Hematopoietic multipotent progenitor cell treated with erythropoietin and hydrocortisone succinate and interleukin-3 and kit ligand, for 4 days (in vitro differentiated cells): ENCODE measurements at regions not wholly inside any gene's neighbourhood (a gene's known extent, or its start where the extent isn't known, plus 50 kb on each side); places are given as distances from the start of the nearest gene placed in this dataset.
"Not testable (repeated sequence)": the region's sequence is repeated elsewhere in the genome, so short reads cannot be mapped to it uniquely, and the experiment has no call there.

Source experiments
- DNase-seq: peaks from one replicate; pipeline ENCODE4 v3.0.0-alpha.2; 2015

GRCh38 chr4:26217961-26218676 lies 102.7 kb upstream of the RBPJ start:
- no peak for DNase-seq

- peak; percentile 16 for DNase-seq
Measured at GRCh38 chr4:26218677-26219605, 101.9 kb upstream of the RBPJ start.

GRCh38 chr4:26220696-26221095 lies 100.1 kb upstream of the RBPJ start:
- no peak for DNase-seq

DNA sequence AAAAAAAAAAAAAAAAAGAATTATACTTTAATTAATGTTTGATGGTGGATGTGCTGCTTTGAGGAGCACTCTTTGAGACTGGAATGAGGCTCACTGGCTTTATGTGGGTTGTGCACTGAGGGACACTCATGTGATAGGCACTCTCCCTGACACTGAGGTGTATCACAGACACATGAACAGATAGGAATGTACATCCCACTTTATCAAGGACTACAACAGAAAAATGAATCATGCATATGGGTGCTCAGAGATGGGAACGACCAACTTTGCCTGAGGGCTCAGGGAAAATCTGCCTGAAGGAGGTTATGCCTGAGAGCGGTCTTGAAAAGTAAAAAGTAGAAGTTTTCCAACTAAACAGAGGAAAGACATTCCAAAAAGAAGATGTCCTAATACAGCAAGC lies 97.7 kb upstream of the RBPJ start:
- no peak for DNase-seq

DNA sequence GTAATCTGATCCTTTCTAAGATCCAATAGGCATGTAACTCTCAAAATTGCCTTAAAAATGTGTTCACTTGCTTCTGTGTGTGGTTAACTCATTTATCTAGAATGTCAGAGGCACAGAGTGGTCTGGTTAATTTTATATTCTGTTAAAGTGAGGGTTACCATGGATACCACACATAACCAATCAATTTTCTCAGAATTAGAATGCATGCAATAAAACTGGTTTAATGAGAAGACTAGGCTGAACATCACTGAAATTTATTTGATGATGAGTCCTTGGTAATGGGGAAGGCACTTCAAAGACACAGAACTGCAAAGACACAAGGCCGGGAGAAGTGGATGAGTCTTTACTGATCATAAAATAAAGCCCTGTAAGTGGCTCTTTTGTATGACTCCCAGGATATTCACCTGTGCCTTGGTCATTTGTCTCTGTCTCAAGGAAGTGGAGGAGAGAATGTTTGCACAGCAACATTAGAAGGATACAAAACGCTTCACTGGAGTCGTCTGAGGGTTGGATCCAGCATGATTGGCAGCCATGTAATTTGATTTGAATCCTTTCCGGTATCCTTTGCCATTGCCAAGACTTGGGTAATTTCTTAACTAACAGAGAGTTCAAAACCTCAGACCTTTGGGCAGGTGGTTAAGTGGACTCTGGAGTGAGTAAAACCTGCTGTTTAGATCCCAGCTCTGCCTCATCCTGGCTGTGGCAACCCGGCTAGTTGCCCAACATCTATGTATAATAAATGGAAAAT lies 94.0 kb upstream of the RBPJ start:
- no peak for DNase-seq

DNA sequence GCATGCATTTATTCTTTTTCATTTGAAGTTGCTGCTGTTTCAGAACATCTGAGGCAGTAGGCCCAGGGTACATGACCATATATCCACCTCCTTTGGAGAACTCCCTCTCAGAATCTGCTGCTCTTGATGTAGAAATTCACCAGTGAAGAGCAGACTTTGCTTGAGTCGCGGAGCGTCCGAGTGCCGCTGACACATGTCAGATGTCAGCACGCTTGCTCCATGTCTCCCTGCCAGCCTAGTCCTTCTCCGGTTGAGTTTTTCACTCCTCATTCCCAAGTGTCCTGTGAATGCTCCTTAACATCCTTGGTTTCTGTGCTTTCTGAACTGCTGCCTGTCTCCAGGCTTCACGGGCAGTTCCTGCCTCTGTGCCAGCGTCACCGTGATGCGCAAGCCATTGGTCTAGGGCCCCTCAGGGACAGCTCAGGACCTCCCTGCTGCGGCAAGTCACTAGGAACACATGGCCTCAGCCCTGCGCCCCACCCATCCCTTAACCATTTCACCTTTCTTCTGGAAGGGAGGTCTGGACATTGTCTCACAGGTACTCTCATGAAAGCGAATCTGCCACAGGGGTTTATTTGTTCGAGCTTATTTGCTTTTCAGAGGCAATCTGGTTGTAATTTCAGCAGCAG lies 93.1 kb upstream of the RBPJ start:
- DNase-seq: no peak

GRCh38 chr4:26228883-26229282 lies 91.9 kb upstream of the RBPJ start:
- no peak for DNase-seq

DNA sequence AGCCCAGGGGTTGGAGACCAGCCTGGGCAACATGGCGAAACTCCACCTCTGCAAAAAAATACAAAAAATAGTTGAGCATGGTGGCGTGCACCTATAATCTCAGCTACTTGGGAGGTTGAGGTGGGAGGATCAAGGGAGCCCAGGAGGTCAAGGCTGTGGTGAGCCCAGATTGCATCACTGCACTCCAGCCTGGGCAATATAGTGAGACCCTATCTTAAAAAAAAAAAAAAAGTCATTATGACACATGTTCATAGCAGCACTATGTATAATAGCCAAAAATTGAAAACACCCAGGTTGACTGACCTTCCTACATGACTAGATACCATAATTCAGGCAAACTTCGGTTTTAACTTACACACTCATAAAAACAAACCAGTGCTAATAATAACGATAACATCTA lies 90.8 kb upstream of the RBPJ start:
- DNase-seq: no peak

- DNase-seq: no peak
Measured at GRCh38 chr4:26233350-26233749, 87.5 kb upstream of the RBPJ start.

GRCh38 chr4:26235500-26235899 lies 85.3 kb upstream of the RBPJ start:
- no peak for DNase-seq

- no peak for DNase-seq
Measured at GRCh38 chr4:26237916-26238315, 82.9 kb upstream of the RBPJ start.

GRCh38 chr4:26238426-26238777 lies 82.4 kb upstream of the RBPJ start:
- no peak for DNase-seq

DNA sequence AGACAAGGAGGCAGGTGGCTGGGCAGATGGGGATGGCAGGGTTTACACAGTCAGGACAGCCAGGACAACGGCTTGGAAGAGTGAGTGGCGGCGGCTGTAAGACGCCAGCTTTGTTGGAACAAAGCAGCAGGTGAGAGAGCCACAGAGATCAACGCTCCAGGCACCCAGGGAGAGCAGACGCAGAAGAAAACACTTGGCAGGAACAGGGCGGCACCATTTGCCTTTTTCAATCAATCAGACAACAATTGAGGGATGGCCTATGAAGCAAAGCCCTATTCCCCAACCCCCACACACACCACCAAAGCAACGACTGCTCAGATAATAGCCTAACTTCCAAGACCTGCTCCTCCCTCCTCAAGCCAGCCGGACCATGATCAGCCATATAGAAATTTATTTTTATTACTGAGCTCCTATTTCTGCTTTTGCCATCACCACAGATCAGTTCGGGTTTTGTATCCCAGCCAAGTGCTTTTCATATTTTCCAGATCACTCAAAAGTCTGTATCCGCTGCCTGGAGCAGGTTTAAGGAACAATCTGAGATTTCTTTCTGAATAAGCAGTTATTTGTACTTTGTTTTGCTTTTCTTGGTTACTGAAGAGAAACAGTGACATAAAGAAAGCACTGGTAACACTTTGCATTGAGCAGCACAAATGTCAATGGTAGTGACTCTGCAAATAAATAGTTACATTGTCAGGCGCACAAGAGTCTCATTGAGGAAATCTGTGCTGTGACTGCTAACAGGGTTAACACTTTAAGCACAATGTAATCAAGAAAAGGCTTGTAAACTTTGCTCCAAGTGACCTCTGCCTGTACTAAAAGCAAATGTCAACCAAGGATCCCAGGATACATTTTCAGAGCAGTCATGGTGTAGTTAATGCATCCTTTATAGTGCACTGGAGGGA lies 81.8 kb upstream of the RBPJ start:
- DNase-seq: no peak

- DNase-seq: no peak
Measured at GRCh38 chr4:26239801-26240200, 81.0 kb upstream of the RBPJ start.

GRCh38 chr4:26241179-26241578 lies 79.6 kb upstream of the RBPJ start:
- DNase-seq: no peak

- no peak for DNase-seq
Measured at GRCh38 chr4:26242451-26242850, 78.4 kb upstream of the RBPJ start.

- not testable (repeated sequence) for DNase-seq
Measured at GRCh38 chr4:26244138-26244537, 76.7 kb upstream of the RBPJ start.

GRCh38 chr4:26248647-26249046 lies 72.2 kb upstream of the RBPJ start:
- peak; percentile 22 for DNase-seq

GRCh38 chr4:26252349-26253025 lies 68.3 kb upstream of the RBPJ start:
- no peak for DNase-seq

GRCh38 chr4:26253968-26254367 lies 66.8 kb upstream of the RBPJ start:
- DNase-seq: no peak

GRCh38 chr4:26255989-26256388 lies 64.8 kb upstream of the RBPJ start:
- DNase-seq: no peak
